ENCODE measurements at regions not wholly inside any gene's neighbourhood (a gene's known extent, or its start where the extent isn't known, plus 50 kb on each side); places are given as distances from the start of the nearest gene placed in this dataset.
A peak's percentile ranks its signal among the peaks of the same experiment; 100 is the strongest.

GRCh38 chr5:160500786-160501779, 79.4 kb downstream of the PTTG1 start:
- no peak for TF ChIP-seq POLR2A (IDR thresholded peaks at IDR 0.05; ENCODE audit: low read length)
- no peak for DNase-seq

- no peak for DNase-seq
- no peak for TF ChIP-seq GATA1 (IDR thresholded peaks at IDR 0.05; ENCODE audit: low read depth, low read length)
- TF ChIP-seq POLR2A (IDR thresholded peaks at IDR 0.05; ENCODE audit: low read length) = no peak
These were observed 83.3 kb downstream of the PTTG1 start for GRCh38 chr5:160504906-160505305.

DNA sequence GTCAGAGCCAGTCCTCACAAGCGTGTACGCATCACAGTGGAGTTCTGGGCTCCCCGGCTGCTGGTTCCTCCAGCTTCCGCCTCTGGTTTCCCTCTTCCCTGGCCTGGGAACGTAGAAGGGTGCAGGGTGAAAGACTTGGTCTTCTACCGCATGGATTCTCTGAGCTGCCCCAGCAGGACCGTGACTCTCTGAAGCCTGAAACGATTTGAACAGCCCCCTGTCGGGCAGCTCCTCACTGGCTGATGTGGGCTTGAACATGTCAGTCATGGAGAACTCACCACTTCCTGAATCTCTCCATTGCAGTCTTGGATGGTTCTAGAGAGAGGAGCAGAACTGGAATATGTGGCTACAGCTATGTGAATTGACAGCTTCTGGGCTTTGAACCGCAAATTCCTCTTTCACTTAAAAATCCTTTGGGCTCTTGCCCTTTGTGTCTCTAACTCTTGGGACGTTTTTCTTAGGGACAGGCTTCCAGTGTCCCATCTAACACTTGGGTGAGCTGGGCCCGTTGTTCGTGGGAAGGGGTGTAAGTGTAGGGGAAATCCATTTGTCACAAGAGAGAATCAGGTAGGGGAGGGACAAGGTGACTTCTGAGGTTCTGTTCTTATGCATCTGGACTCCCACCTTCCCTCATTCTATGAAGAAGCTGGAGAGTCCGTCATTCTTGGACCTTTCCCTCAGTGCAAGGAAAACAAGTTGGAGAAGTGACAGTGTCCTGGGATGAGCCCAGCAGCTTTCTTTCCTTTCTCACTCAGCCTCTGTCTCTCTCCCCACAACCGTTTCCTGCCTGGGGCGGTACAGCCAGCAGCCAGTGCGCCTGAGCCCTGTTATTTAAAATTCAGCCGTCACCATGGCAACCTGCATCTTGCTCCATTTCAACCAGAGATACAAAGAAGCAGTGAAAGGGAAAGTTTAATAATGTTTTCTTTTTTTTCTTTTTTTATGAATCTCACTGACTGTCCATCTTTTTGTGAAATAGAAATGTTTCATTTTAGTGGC, 84.7 kb downstream of the PTTG1 start:
- TF ChIP-seq GATA1 (IDR thresholded peaks at IDR 0.05; ENCODE audit: low read depth, low read length) (no peak), POLR2A (IDR thresholded peaks at IDR 0.05; ENCODE audit: low read length) (no peak)
- peak in 1 of 2 experiments; percentile 4 for DNase-seq

- TF ChIP-seq GATA1 (IDR thresholded peaks at IDR 0.05; ENCODE audit: low read depth, low read length) (no peak), POLR2A (IDR thresholded peaks at IDR 0.05; ENCODE audit: low read length) (no peak)
- DNase-seq = no peak
These were observed 85.6 kb downstream of the PTTG1 start for GRCh38 chr5:160507221-160507721.

DNA sequence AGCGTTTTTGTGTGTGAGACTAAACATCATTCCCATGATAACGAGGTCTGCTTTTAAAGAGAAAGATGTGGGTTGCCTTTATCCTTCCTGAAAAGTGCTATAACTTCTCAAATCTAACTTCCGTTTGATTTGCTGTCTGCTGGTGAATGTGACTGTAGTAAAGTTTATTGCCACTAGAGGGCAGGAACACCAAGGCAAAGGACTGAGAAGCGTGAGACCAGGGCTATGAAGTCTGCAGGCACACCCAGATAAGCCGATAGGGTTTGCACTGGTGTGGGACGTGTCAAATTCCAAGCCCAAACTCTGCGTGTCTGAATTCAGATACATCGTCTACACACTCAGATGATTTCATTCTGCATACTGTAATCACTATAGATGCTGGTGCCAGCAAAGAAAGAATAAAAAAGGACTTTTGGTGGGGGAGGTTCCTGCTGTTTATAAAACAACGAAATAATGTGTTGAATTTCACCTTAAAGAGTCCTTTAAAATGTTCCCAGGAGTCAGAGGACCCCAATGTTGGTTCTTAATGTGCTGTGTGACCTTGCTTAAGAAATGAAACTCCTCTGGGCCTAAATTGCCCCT, 87.2 kb downstream of the PTTG1 start:
- peak; percentile 82 to 87 for DNase-seq
- TF ChIP-seq POLR2A (IDR thresholded peaks at IDR 0.05; ENCODE audit: low read length) (no peak), GATA1 (IDR thresholded peaks at IDR 0.05; ENCODE audit: low read depth, low read length) (no peak)

DNA sequence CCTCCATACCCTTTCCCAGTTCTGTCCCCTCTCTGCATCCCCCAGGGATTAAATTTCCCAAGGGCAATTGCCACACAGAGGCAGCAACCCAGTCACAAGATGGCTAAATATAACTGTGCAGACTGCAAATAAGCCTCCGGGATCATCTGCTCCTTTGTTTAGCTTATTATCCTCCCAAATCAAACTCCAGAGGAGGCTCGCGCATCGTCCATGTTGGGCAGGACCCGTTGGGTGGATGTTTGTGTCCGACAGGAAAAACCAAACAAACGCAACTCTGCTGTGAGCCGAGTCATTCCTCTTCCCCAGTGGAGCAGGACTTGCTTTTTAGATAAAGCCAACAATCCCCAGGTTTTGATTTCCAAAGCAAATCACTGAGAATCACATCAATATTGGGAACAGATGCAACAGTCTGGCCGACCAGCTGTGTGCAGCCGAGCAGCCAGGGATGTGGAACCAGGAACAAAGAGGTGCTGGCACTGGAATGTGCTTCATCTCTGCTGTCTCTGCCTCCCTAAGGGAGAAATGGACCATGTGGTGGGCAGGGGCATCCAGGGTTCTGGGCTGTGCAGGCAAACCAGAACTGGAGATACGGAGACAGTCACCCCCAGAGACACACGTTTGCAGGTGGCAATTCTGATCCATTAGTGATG, 89.8 kb downstream of the PTTG1 start:
- no peak for DNase-seq
- TF ChIP-seq GATA1 (IDR thresholded peaks at IDR 0.05; ENCODE audit: low read depth, low read length) (no peak), POLR2A (IDR thresholded peaks at IDR 0.05; ENCODE audit: low read length) (no peak)

Data from erythroblast (primary cell).